Activated T-cell treated with anti-CD3 and anti-CD28 coated beads, Interleukin-2, amount 50 U/mL, for 72 hours (primary cell): ENCODE measurements at regions not wholly inside any gene's neighbourhood (a gene's known extent, or its start where the extent isn't known, plus 50 kb on each side); places are given as distances from the start of the nearest gene placed in this dataset.
A peak's percentile ranks its signal among the peaks of the same experiment; 100 is the strongest.

Source experiments
- ATAC-seq, 2 donors: fragments of 150-1000 bp; cut with Tn5 transposase; replicated peaks in 1 of 2; 2 replicates each; pipeline ENCODE4 v1.10.0; 2021; ENCODE audit warnings: moderate library complexity in 2 of 2, mild to moderate bottlenecking in 1 of 2
- DNase-seq, 2 donors: peaks; one replicate each; pipeline ENCODE4 v3.0.0; 2021 to 2022; ENCODE audit warnings: mixed read lengths in 1 of 2
- H3K27ac Mint-ChIP-seq: one replicate; pipeline ENCODE4 v1.8.0; 2022; ENCODE audit warnings: mild to moderate bottlenecking, moderate library complexity, mixed read lengths
- H3K27me3 Mint-ChIP-seq: one replicate; pipeline ENCODE4 v1.8.0; 2022; ENCODE audit warnings: low read depth, mixed read lengths
- H3K36me3 Mint-ChIP-seq, 2 donors: one replicate each; pipeline ENCODE4 v1.8.0; 2022; ENCODE audit warnings: mixed read lengths in 2 of 2, mild to moderate bottlenecking in 1 of 2; ENCODE audit not compliant: insufficient read depth in 2 of 2
- H3K4me1 Mint-ChIP-seq: one replicate; pipeline ENCODE4 v1.8.0; 2022; ENCODE audit warnings: low read depth, mixed read lengths
- H3K4me3 Mint-ChIP-seq, 2 donors: one replicate each; pipeline ENCODE4 v1.8.0; 2022; ENCODE audit warnings: mild to moderate bottlenecking in 2 of 2, mixed read lengths in 2 of 2, moderate library complexity in 2 of 2
- H3K9me3 Mint-ChIP-seq, 2 donors: one replicate each; pipeline ENCODE4 v1.8.0; 2022; ENCODE audit warnings: mixed read lengths in 2 of 2

- no peaks in the 10 kb centered on the region for H3K27me3 Mint-ChIP-seq
- ATAC-seq (no peak), DNase-seq (no peak)
- no peaks in the 10 kb centered on the region for H3K36me3 Mint-ChIP-seq
- H3K27ac Mint-ChIP-seq = no peak overlapping the region
- no peaks in the 10 kb centered on the region for H3K9me3 Mint-ChIP-seq
- H3K4me1 Mint-ChIP-seq = no peaks in the 10 kb centered on the region
- H3K4me3 Mint-ChIP-seq = no peak overlapping the region
These were observed 346.1 kb downstream of the CYP26B1 start for GRCh38 chr2:71801556-71801955.

- H3K36me3 Mint-ChIP-seq = no peaks in the 10 kb centered on the region
- H3K4me3 Mint-ChIP-seq = no peak overlapping the region
- DNase-seq = no peak
- H3K27ac Mint-ChIP-seq = no peak overlapping the region
- H3K9me3 Mint-ChIP-seq = no peaks in the 10 kb centered on the region
- no peak for ATAC-seq
- H3K27me3 Mint-ChIP-seq = no peaks in the 10 kb centered on the region
- no peaks in the 10 kb centered on the region for H3K4me1 Mint-ChIP-seq
These were observed 346.8 kb downstream of the CYP26B1 start for GRCh38 chr2:71800851-71801250.

GRCh38 chr2:71800106-71800809 is 346.9 kb downstream of the DYSF start:
- Mint-ChIP-seq H3K4me3 (no peak overlapping the region), H3K27me3 (no peaks in the 10 kb centered on the region), H3K4me1 (no peaks in the 10 kb centered on the region), H3K36me3 (no peaks in the 10 kb centered on the region), H3K27ac (no peak overlapping the region), H3K9me3 (no peaks in the 10 kb centered on the region)
- ATAC-seq = no peak
- no peak for DNase-seq

GRCh38 chr2:71799013-71799575 is 345.7 kb downstream of the DYSF start:
- ATAC-seq (no peak), DNase-seq (no peak)
- no peaks in the 10 kb centered on the region for H3K36me3 Mint-ChIP-seq
- H3K4me3 Mint-ChIP-seq = no peak overlapping the region
- no peaks in the 10 kb centered on the region for H3K4me1 Mint-ChIP-seq
- no peak overlapping the region for H3K27ac Mint-ChIP-seq
- H3K27me3 Mint-ChIP-seq = no peaks in the 10 kb centered on the region
- no peaks in the 10 kb centered on the region for H3K9me3 Mint-ChIP-seq

GRCh38 chr2:71798266-71799012 is 345.1 kb downstream of the DYSF start:
- Mint-ChIP-seq H3K27ac (peak overlapping the region; percentile 43), H3K4me1 (no peaks in the 10 kb centered on the region), H3K36me3 (no peaks in the 10 kb centered on the region), H3K4me3 (no peak overlapping the region), H3K27me3 (no peaks in the 10 kb centered on the region), H3K9me3 (no peaks in the 10 kb centered on the region)
- peak in 1 of 2 donors; percentile 54 for ATAC-seq
- DNase-seq = peak; percentile 9 to 33

GRCh38 chr2:71797035-71797810 is 343.9 kb downstream of the DYSF start:
- Mint-ChIP-seq H3K4me3 (no peak overlapping the region), H3K36me3 (no peaks in the 10 kb centered on the region), H3K9me3 (no peaks in the 10 kb centered on the region), H3K27me3 (no peaks in the 10 kb centered on the region), H3K4me1 (no peaks in the 10 kb centered on the region), H3K27ac (no peak overlapping the region)
- DNase-seq = no peak
- ATAC-seq = no peak

- Mint-ChIP-seq H3K4me3 (no peak overlapping the region), H3K27me3 (no peaks in the 10 kb centered on the region), H3K36me3 (no peaks in the 10 kb centered on the region), H3K27ac (no peak overlapping the region), H3K4me1 (no peaks in the 10 kb centered on the region), H3K9me3 (no peaks in the 10 kb centered on the region)
- DNase-seq (no peak), ATAC-seq (no peak)
These were observed 342.8 kb downstream of the DYSF start for GRCh38 chr2:71796174-71796593.

GRCh38 chr2:71795486-71795885 is 342.1 kb downstream of the DYSF start:
- Mint-ChIP-seq H3K4me3 (no peak overlapping the region), H3K4me1 (no peaks in the 10 kb centered on the region), H3K27me3 (no peaks in the 10 kb centered on the region), H3K27ac (no peak overlapping the region), H3K36me3 (no peaks in the 10 kb centered on the region), H3K9me3 (no peaks in the 10 kb centered on the region)
- ATAC-seq (no peak), DNase-seq (no peak)

- H3K27ac Mint-ChIP-seq = no peak overlapping the region
- no peak overlapping the region for H3K4me3 Mint-ChIP-seq
- no peaks in the 10 kb centered on the region for H3K27me3 Mint-ChIP-seq
- DNase-seq (no peak), ATAC-seq (no peak)
- H3K36me3 Mint-ChIP-seq = no peaks in the 10 kb centered on the region
- no peaks in the 10 kb centered on the region for H3K9me3 Mint-ChIP-seq
- no peaks in the 10 kb centered on the region for H3K4me1 Mint-ChIP-seq
These were observed 341.2 kb downstream of the DYSF start for GRCh38 chr2:71794611-71795010.

- no peak for ATAC-seq
These were observed 340.6 kb downstream of the DYSF start for GRCh38 chr2:71793926-71794325.

GRCh38 chr2:71792926-71793761 is 339.8 kb downstream of the DYSF start:
- no peak overlapping the region for H3K27ac Mint-ChIP-seq
- H3K4me3 Mint-ChIP-seq = no peak overlapping the region
- H3K4me1 Mint-ChIP-seq = no peaks in the 10 kb centered on the region
- H3K9me3 Mint-ChIP-seq = no peaks in the 10 kb centered on the region
- no peak for DNase-seq
- no peaks in the 10 kb centered on the region for H3K36me3 Mint-ChIP-seq
- ATAC-seq = no peak
- H3K27me3 Mint-ChIP-seq = no peaks in the 10 kb centered on the region

More at GRCh38 chr2:71793926-71794325, 340.6 kb downstream of the DYSF start:
- no peaks in the 10 kb centered on the region for H3K9me3 Mint-ChIP-seq
- no peak overlapping the region for H3K4me3 Mint-ChIP-seq
- H3K36me3 Mint-ChIP-seq = no peaks in the 10 kb centered on the region
- no peaks in the 10 kb centered on the region for H3K27me3 Mint-ChIP-seq
- no peak overlapping the region for H3K27ac Mint-ChIP-seq
- no peak for DNase-seq
- no peaks in the 10 kb centered on the region for H3K4me1 Mint-ChIP-seq

- Mint-ChIP-seq H3K27me3 (no peaks in the 10 kb centered on the region), H3K4me3 (no peak overlapping the region), H3K4me1 (no peaks in the 10 kb centered on the region), H3K36me3 (no peaks in the 10 kb centered on the region), H3K27ac (no peak overlapping the region), H3K9me3 (no peaks in the 10 kb centered on the region)
- ATAC-seq (no peak), DNase-seq (no peak)
These were observed 338.3 kb downstream of the DYSF start for GRCh38 chr2:71791501-71792135.
